Skeletal muscle tissue (tissue), 3 donors: ENCODE measurements at regions not wholly inside any gene's neighbourhood (a gene's known extent, or its start where the extent isn't known, plus 50 kb on each side); places are given as distances from the start of the nearest gene placed in this dataset.
"Not testable (repeated sequence)": the region's sequence is repeated elsewhere in the genome, so short reads cannot be mapped to it uniquely, and the experiment has no call there.

ENCODE experiments used
- H3K27ac ChIP-seq: one replicate; pipeline ENCODE4 v1.7.0; 2013; ENCODE audit warnings: mild to moderate bottlenecking, low read depth, low read length, inconsistent platforms
- H3K27me3 ChIP-seq, 3 donors: one replicate each; pipeline ENCODE4 v1.7.0; 2013; ENCODE audit warnings: low read length in 3 of 3; ENCODE audit not compliant: control insufficient read depth in 3 of 3, insufficient read depth in 3 of 3
- H3K36me3 ChIP-seq, 3 donors: one replicate each; pipeline ENCODE4 v1.7.0; 2013; ENCODE audit warnings: low read length in 3 of 3; ENCODE audit not compliant: control insufficient read depth in 3 of 3, insufficient read depth in 3 of 3
- H3K4me1 ChIP-seq, 3 donors: one replicate each; pipeline ENCODE4 v1.7.0; 2013; ENCODE audit warnings: low read length in 3 of 3, mild to moderate bottlenecking in 3 of 3; ENCODE audit not compliant: control insufficient read depth in 3 of 3, insufficient read depth in 3 of 3
- H3K4me3 ChIP-seq, 3 donors: one replicate each; pipeline ENCODE4 v1.7.0; 2013; ENCODE audit warnings: low read length in 3 of 3
- H3K9ac ChIP-seq, 3 donors: one replicate each; pipeline ENCODE4 v1.7.0; 2013; ENCODE audit warnings: low read length in 3 of 3, mild to moderate bottlenecking in 3 of 3, moderate library complexity in 2 of 3, low read depth in 1 of 3
- H3K9me3 ChIP-seq, 3 donors: one replicate each; pipeline ENCODE4 v1.7.0; 2013; ENCODE audit warnings: low read length in 3 of 3; ENCODE audit not compliant: control insufficient read depth in 3 of 3
- donor health status: Osteomylitis.

DNA sequence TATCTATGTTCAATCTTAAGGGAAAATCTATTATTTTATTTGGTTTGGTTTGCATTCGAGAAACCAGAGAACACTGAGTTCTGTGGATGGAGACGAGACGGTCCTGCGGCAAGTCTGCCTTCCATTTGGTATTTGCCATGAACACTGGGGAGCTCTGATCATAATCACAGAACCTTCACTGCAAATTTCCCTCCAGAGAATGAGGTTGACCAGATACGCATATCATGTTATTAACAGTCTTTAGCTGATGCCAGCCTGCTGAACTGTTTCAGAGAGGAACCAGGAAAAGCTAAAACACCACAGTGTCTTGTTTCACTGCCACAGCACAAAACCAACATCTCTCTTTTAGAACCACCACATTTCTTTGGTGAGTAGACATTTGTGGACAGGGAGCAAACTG lies 269.4 kb upstream of the AGAP1 start:
- no peaks in the 10 kb centered on the region for H3K9me3 ChIP-seq
- H3K4me3 ChIP-seq: no peak overlapping the region
- no peaks in the 10 kb centered on the region for H3K36me3 ChIP-seq
- H3K9ac ChIP-seq: no peak overlapping the region
- peaks cover 2 to 6% (median 5%) of the 10 kb centered on the region in 3 donors for H3K27me3 ChIP-seq
- H3K4me1 ChIP-seq: no peaks in the 10 kb centered on the region
- H3K27ac ChIP-seq: no peak overlapping the region

DNA sequence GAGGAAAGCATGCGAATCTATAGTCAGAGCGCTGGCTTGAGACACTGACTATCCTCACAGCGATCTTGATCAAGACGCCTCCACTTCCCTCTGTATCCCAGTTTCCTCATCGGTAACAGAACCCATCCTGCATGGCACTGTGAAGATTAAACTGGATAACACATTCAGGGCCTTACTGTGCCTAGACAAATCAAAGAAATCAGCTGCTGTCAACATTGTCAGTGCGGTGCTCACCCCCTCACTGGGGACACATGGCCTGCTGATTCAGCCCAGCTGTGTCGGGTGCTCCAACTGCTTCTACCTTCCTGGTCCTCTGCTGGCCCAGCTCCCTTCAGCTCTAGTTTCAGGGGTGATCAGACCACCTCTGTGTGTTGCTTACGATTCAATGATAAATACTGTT lies 268.6 kb upstream of the AGAP1 start:
- peaks cover 2 to 9% (median 5%) of the 10 kb centered on the region in 3 donors for H3K27me3 ChIP-seq
- H3K4me3 ChIP-seq: no peak overlapping the region
- no peaks in the 10 kb centered on the region for H3K4me1 ChIP-seq
- no peaks in the 10 kb centered on the region for H3K9me3 ChIP-seq
- H3K36me3 ChIP-seq: no peaks in the 10 kb centered on the region
- H3K9ac ChIP-seq: no peak overlapping the region
- H3K27ac ChIP-seq: no peak overlapping the region

DNA sequence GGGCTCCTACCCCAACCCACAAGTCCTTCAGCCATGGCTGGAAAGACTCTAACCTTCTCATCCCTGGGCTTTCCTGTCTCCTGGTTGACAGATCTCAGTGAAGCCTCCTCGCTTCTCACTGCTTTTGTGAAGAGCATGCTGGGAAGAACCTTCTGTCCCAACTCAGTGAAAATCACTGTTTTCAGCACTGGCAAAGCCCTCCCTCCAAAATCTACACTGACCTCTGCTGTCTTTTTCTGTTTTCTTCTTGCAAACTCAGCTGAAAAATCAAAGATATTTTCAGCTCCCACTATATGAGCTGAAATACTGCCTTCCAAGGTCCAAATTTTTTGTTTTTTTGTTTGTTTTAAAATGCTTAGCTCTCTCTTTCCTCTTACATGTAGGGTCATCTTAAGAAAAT lies 266.3 kb upstream of the AGAP1 start:
- Histone ChIP-seq H3K4me1 (no peaks in the 10 kb centered on the region), H3K27ac (no peak overlapping the region), H3K4me3 (no peak overlapping the region), H3K27me3 (peaks cover 2 to 9% (median 5%) of the 10 kb centered on the region in 3 donors), H3K36me3 (no peaks in the 10 kb centered on the region), H3K9ac (no peak overlapping the region), H3K9me3 (no peaks in the 10 kb centered on the region)

DNA sequence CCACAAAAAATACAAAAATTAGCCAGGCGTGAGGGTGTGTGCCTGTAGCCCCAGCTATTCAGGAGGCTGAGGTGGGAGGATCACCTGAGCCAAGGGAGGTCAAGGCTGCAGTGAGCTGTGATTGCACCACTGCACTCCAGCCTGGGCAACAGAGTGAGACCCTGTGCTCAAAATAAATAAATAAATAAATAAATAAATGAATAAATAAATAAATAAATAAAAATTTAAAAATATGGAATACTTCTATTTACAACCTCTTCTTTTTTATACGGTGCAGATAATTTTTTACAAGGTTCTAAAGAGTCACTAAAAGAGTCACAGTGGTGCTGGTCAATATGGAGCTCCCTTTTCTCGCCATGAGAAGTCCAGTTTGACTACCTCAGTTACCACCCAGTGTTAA lies 265.4 kb upstream of the AGAP1 start:
- H3K27me3 ChIP-seq, H3K27ac ChIP-seq, H3K4me1 ChIP-seq, H3K36me3 ChIP-seq, H3K4me3 ChIP-seq, H3K9me3 ChIP-seq, H3K9ac ChIP-seq: not testable (repeated sequence)

DNA sequence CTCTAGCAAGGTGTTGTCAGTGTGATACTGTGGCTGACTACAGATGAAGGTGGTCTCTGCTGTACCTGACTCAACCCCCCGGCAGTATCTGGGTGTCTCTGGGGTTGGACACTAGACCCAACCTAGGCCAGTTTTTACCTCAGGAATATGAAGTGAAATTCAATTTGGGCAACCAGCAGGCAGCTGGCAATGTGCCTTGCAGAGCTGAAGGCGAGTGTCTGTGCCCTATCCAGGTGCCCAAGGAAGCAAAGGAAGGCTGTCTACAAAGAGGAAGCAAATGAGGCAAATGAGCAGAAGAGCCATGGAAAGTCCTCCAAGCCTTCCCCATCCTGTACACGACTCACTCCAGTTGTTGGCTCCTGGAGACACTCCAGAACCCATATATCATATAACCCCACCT lies 264.6 kb upstream of the AGAP1 start:
- no peak overlapping the region for H3K4me3 ChIP-seq
- no peaks in the 10 kb centered on the region for H3K36me3 ChIP-seq
- no peak overlapping the region for H3K9ac ChIP-seq
- H3K27ac ChIP-seq: no peak overlapping the region
- H3K4me1 ChIP-seq: no peaks in the 10 kb centered on the region
- H3K27me3 ChIP-seq: peaks cover 2 to 7% (median 5%) of the 10 kb centered on the region in 3 donors
- no peaks in the 10 kb centered on the region for H3K9me3 ChIP-seq

DNA sequence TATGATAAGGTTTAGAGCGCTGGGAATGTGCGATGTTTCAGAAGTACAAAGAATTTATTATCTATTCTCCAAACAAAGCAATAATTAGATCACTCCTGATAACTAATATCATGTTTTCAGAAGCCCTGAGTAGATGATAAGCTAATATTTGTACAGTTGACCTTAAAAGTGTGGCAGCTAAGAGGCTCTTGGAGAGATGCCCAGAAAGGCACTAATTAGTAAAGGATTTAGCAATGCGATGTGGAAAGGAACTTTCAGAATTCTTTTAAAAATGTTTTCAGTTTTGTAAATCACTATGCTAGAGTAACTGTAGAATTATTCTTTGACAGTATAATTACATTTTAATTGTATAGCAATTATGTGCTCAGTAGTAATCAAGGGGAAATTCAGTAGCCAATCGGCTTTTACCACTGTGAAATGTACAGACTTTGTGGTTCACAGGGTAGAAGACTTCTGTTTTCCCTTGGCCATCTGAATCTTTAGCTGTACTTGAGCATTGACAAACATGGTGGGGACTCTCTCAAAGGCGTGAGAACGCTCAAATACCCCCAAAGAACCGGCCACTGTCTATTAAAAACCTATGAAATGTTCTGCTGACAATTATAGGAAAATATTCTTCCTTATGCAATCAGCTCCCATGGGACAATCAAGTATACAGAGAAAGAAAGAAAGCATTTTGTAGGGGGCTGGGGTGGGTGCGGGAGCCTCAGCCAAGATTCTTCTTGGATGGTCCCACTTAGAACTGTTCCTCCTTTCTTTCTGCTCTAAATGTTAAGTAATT lies 262.8 kb upstream of the AGAP1 start:
- Histone ChIP-seq H3K27ac (no peak overlapping the region), H3K4me3 (no peak overlapping the region), H3K36me3 (no peaks in the 10 kb centered on the region), H3K9ac (no peak overlapping the region), H3K27me3 (peaks cover under 1 to 7% (median 2%) of the 10 kb centered on the region in 3 donors), H3K9me3 (no peaks in the 10 kb centered on the region), H3K4me1 (no peaks in the 10 kb centered on the region)

DNA sequence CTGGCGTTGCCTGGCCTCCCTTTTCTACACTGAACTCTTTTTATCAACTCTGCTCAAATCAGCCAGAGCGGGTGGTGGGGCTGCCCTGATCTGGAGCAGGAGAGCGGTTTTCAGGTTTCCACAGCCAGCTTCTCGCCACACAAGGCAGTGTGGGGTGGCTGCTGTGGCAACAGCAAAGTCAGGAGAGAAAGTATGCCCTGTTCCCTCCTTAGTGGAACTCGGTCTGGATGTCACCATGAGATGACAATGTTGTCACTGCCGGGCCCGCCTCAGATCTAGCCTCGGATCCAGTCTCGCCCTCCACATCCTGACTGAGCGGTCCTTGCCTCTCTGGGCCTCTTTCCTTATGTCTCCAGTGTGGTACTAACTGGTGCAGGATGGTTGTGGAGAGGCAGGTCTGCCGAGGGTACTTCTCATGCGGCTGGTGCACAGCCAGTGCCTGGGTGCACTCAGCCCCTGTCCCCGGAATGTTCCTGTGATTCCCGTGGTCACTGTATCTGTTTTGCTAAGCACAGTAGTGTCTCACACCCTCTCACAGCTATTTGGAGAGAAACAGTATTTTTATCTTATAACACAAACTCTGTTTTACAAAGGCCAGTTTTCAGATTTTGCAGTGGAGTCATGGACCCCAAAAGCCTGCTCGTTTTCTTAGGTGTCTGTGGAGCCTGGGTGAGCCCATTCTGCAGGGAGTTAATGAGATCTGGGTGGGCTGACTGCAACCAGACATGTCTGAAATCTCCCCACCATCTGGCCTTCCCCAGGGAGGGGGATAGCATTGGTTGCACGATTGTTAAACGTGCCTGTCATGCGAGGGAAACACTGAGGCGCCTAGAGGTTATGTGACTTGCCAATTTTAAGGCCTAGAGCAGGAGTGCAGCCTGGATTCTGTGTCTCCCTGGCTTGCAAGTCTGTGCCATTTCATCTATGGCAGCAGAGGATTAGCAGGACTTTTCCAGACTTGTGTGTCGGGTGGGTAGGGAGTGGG lies 261.1 kb upstream of the AGAP1 start:
- Histone ChIP-seq H3K9ac (no peak overlapping the region), H3K27ac (no peak overlapping the region), H3K4me1 (no peaks in the 10 kb centered on the region), H3K9me3 (no peaks in the 10 kb centered on the region), H3K4me3 (no peak overlapping the region), H3K36me3 (no peaks in the 10 kb centered on the region), H3K27me3 (peaks cover 0 to 7% (median 2%) of the 10 kb centered on the region in 3 donors)

DNA sequence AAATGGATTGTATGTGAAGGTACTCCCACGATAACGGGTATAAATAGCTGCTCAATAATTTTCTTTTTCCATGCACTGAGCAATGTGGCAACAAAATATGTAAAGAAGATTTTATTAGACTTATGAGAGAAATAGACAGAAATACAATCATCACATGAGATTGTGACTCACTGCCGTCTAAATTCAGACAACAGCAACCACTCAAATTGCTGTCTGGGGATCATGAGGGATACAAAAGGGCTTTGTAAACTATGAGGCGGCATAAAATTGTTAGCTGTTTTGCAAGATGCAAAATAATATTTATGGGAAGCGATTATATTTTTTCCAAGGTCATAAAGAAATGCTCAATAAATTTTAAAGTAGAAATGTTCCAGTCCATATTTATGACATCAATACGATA lies 259.1 kb upstream of the AGAP1 start:
- H3K4me1 ChIP-seq: peaks cover 0 to 5% (median 0%) of the 10 kb centered on the region in 3 donors
- H3K27me3 ChIP-seq: peaks cover 0 to 4% (median 0%) of the 10 kb centered on the region in 3 donors
- H3K36me3 ChIP-seq: no peaks in the 10 kb centered on the region
- no peaks in the 10 kb centered on the region for H3K9me3 ChIP-seq
- H3K9ac ChIP-seq: no peak overlapping the region
- H3K27ac ChIP-seq: no peak overlapping the region
- no peak overlapping the region for H3K4me3 ChIP-seq

DNA sequence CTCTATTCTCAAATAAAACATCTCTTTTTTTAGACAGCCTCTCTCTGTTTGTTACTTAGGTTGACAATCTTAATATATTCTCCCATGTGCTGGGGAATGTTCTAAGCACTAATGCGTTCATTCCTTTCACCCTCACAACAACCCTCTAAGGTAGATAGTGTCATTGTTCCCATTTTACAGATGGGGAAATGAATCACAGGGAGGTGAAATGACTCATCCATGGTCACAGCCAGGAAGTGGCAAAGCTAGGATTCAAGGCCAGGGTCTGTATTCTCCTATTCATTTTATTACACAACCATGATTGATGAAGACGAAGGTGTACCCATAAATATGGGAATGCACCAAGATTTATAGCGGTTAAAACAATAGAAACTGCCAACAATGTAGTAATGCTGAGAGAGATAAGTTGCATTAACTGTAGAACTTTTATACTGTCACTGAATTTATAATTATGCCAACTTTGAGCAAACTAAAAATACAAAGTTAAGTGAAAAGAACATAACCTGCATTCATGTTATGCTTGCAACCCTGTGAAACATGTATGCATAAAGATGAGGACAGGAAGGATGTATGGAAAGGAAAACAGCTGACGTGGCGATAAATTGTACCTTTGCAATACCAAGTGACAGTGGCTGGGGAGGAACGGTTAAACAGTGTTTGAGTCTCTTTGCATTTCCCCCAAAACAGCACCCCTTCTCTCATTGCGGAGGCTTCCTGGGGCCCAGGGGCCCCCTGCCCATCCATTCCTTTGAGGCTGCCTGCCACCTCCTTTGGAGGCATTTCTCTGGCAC lies 257.7 kb upstream of the AGAP1 start:
- H3K27me3 ChIP-seq: peaks cover 0 to 4% (median 0%) of the 10 kb centered on the region in 3 donors
- H3K27ac ChIP-seq: no peak overlapping the region
- peaks cover 0 to 5% (median 0%) of the 10 kb centered on the region in 3 donors for H3K4me1 ChIP-seq
- H3K4me3 ChIP-seq: no peak overlapping the region
- no peaks in the 10 kb centered on the region for H3K36me3 ChIP-seq
- no peaks in the 10 kb centered on the region for H3K9me3 ChIP-seq
- no peak overlapping the region for H3K9ac ChIP-seq
